Endothelial cell of umbilical vein (primary cell): ENCODE measurements at regions not wholly inside any gene's neighbourhood (a gene's known extent, or its start where the extent isn't known, plus 50 kb on each side); places are given as distances from the start of the nearest gene placed in this dataset.

Source experiments
- BruUV-seq: library from RNA; stranded (reverse); fragments of 400-500 nt; replicated peaks from 2 replicates; lab custom pipeline; 2021; lab: Mats Ljungman, UMichigan
- CTCF ChIA-PET: fragments of 300-600, 350-600 bp; sonication (Branson Sonifier 250); formaldehyde crosslinking; loops from one replicate; lab custom pipeline; 2021; ENCODE audit warnings: antibody characterized with exemption, inconsistent platforms; lab: Charles Lee
- POLR2A ChIA-PET: fragments of 300-600, 350-600 bp; sonication (Branson Sonifier 250); formaldehyde crosslinking; loops from one replicate; lab custom pipeline; 2021; ENCODE audit warnings: antibody characterized with exemption, inconsistent platforms; lab: Charles Lee
- DNase-seq: peaks from one replicate; pipeline ENCODE4 v3.0.0-alpha.2; 2011; ENCODE audit warnings: low read depth, low spot score
- FAIRE-seq: peaks from 2 replicates; lab custom pipeline; 2011; peaks lifted over from hg19 to GRCh38; lab: Jason Lieb, UNC
- H2AFZ ChIP-seq: 2 replicates; pipeline ENCODE4 v1.6.0; 2012; ENCODE audit warnings: low read depth, low read length, control low read depth, inconsistent platforms
- H3K27ac ChIP-seq: 2 replicates; pipeline ENCODE4 v1.5.1; 2011; ENCODE audit warnings: low read depth, mild to moderate bottlenecking, control low read depth, low read length, moderate library complexity; ENCODE audit not compliant: insufficient read depth
- H3K27me3 ChIP-seq, 2 experiments: 2 replicates each; pipeline versions ENCODE4 v1.6.0 to v1.6.1; 2011; ENCODE audit warnings: low read length in 2 of 2, mixed read lengths in 1 of 2; ENCODE audit not compliant: control insufficient read depth in 2 of 2, insufficient read depth in 2 of 2
- H3K36me3 ChIP-seq, 2 experiments: 2 replicates in 1 of 2; 3 replicates in 1 of 2; pipeline ENCODE4 v1.5.1; 2011; ENCODE audit warnings: low read length in 2 of 2, mild to moderate bottlenecking in 1 of 2, moderate library complexity in 1 of 2; ENCODE audit not compliant: control insufficient read depth in 2 of 2, insufficient read depth in 2 of 2; ENCODE audit errors: extremely low read depth in 1 of 2
- H3K4me1 ChIP-seq: 3 replicates; pipeline ENCODE4 v1.5.1; 2011; ENCODE audit warnings: mild to moderate bottlenecking, low read length; ENCODE audit not compliant: control insufficient read depth, insufficient read depth; ENCODE audit errors: extremely low read depth
- H3K4me2 ChIP-seq: 2 replicates; pipeline ENCODE4 v1.6.1; 2011; ENCODE audit warnings: low read length, control low read depth, mixed read lengths; ENCODE audit not compliant: insufficient read depth
- H3K4me3 ChIP-seq, 3 experiments: fragments of 200-600 bp in 1 of 3; sonication (generic), shearing (Covaris generic) in 1 of 3; replicated peaks in 1 of 3; 2 replicates each; pipeline ENCODE4 v1.5.1; 2011 to 2016; ENCODE audit warnings: control low read depth in 3 of 3, low read length in 3 of 3, mild to moderate bottlenecking in 2 of 3, inconsistent platforms in 1 of 3, low read depth in 1 of 3, moderate library complexity in 1 of 3; ENCODE audit not compliant: insufficient read depth in 1 of 3
- H3K79me2 ChIP-seq: 2 replicates; pipeline ENCODE4 v1.6.0; 2012; ENCODE audit warnings: low read length, inconsistent platforms; ENCODE audit not compliant: control insufficient read depth, insufficient read depth
- H3K9ac ChIP-seq: replicated peaks from 2 replicates; pipeline ENCODE3; 2011; ENCODE audit warnings: low read length, control low read depth; ENCODE audit not compliant: insufficient read depth; ENCODE audit errors: extremely low read depth
- H3K9me1 ChIP-seq: replicated peaks from 3 replicates; pipeline ENCODE4 v1.6.0; 2011; ENCODE audit warnings: mild to moderate bottlenecking, low read length; ENCODE audit not compliant: control insufficient read depth, insufficient read depth; ENCODE audit errors: extremely low read depth
- H3K9me3 ChIP-seq: replicated peaks from 2 replicates; pipeline ENCODE4 v1.5.1; 2012; ENCODE audit warnings: low read length, inconsistent platforms; ENCODE audit not compliant: control insufficient read depth, insufficient read depth
- H4K20me1 ChIP-seq: replicated peaks from 2 replicates; pipeline ENCODE3; 2011; ENCODE audit warnings: mild to moderate bottlenecking, low read length; ENCODE audit not compliant: control insufficient read depth, insufficient read depth; ENCODE audit errors: extremely low read depth
- CTCF ChIP-seq, 2 donors: IDR thresholded peaks; 1 replicate in 1 of 2; 2 replicates in 1 of 2; pipeline ENCODE4 v1.5.1; 2011; ENCODE audit warnings: low read length in 2 of 2, mild to moderate bottlenecking in 2 of 2, moderate library complexity in 2 of 2, control low read depth in 1 of 2, inconsistent platforms in 1 of 2, low read depth in 1 of 2; ENCODE audit not compliant: insufficient read depth in 1 of 2; ENCODE audit errors: extremely low read depth in 1 of 2
- EZH2 ChIP-seq: IDR thresholded peaks from 2 replicates; pipeline ENCODE4 v1.6.1; 2012; ENCODE audit warnings: borderline replicate concordance, low read depth, mild to moderate bottlenecking, moderate library complexity, low read length, inconsistent platforms; ENCODE audit not compliant: severe bottlenecking
- FOS ChIP-seq: IDR thresholded peaks from 2 replicates; pipeline ENCODE4 v1.6.1; 2011; ENCODE audit warnings: mild to moderate bottlenecking, low read length, moderate library complexity, borderline replicate concordance; ENCODE audit not compliant: insufficient read depth
- GATA2 ChIP-seq: IDR thresholded peaks from 2 replicates; pipeline ENCODE4 v1.7.0; 2011; ENCODE audit warnings: low read depth, mild to moderate bottlenecking, moderate library complexity, mixed read lengths, low read length; ENCODE audit not compliant: insufficient read length, insufficient read depth
- JUN ChIP-seq: IDR thresholded peaks from 2 replicates; pipeline ENCODE4 v1.6.1; 2011; ENCODE audit warnings: borderline replicate concordance, low read depth; ENCODE audit not compliant: insufficient read length, insufficient read depth
- MYC ChIP-seq: IDR thresholded peaks from one replicate; pipeline ENCODE4 v1.6.1; 2011; ENCODE audit warnings: mild to moderate bottlenecking, low read depth, low read length
- POLR2A ChIP-seq: IDR thresholded peaks from 2 replicates; pipeline ENCODE4 v1.6.1; 2012; ENCODE audit warnings: low read depth, mild to moderate bottlenecking, control low read depth, low read length
- POLR2AphosphoS5 ChIP-seq: IDR thresholded peaks from 2 replicates; pipeline ENCODE4 v1.6.1; 2012; ENCODE audit warnings: low read depth, mild to moderate bottlenecking, control low read depth, low read length, moderate library complexity; ENCODE audit not compliant: insufficient read depth
- dilution Hi-C: fragments of 300-500 bp; cut with MboI; formaldehyde crosslinking; loops from one replicate; pipeline ENCODE4 v1.15.0; 2019; ENCODE audit warnings: low sequenced_read_pairs; ENCODE audit not compliant: extremely low pct_ligation_motif_present
- intact Hi-C: fragments of 100-400 bp; cut with micrococcal nuclease; formaldehyde crosslinking; loops from one replicate; pipeline ENCODE4 v1.10.0; 2022
- TF ChIP-seq, protein P1 (sequence below): IDR thresholded peaks from 2 replicates; pipeline ENCODE4 v1.6.1; 2011; ENCODE audit not compliant: insufficient read depth, insufficient read length

DNA sequence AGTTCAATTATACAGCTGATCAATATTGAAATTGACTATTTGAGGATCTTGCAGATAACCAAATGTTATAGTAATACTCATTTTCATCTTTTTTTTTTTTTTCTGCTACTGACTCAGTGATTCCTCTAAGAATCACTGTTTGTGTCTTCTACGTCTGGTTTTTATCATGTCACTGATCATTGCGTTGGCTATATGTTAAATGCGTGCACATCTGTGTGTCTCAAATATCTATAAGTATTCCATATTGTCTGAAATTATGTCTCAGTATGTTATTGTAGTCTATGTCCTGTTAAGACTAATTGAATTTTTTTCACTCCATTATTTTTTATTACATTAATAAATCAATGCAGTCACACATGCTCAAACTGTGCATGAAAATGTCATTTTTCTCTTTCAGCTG is 200.5 kb downstream of the PCDH20 start:
- dilution Hi-C loops, result no loop called here
- H3K36me3 ChIP-seq, result no peaks in the 10 kb centered on the region

More for the DNA sequence above, 200.5 kb downstream of the PCDH20 start:
- no peak overlapping the region for H3K4me3 ChIP-seq
- intact Hi-C loops, result no loop called here
- BruUV-seq, result no TSS peak
- FAIRE-seq, result no peak
- POLR2A ChIA-PET, result no interaction called here
- no peak for DNase-seq
- CTCF ChIA-PET, result no interaction called here
- no peak overlapping the region for H2AFZ ChIP-seq
- H3K4me1 ChIP-seq, result no peaks in the 10 kb centered on the region
- no peaks in the 10 kb centered on the region for H3K27me3 ChIP-seq
- H3K4me2 ChIP-seq, result no peak overlapping the region
- H4K20me1 ChIP-seq, result no peaks in the 10 kb centered on the region
- H3K9ac ChIP-seq, result no peak overlapping the region
- H3K9me3 ChIP-seq, result no peaks in the 10 kb centered on the region
- no peaks in the 10 kb centered on the region for H3K9me1 ChIP-seq
- H3K79me2 ChIP-seq, result no peaks in the 10 kb centered on the region
- no peak for TF ChIP-seq POLR2AphosphoS5
- TF ChIP-seq MYC, result no peak
- TF ChIP-seq POLR2A, result no peak
- no peak for TF ChIP-seq JUN
- TF ChIP-seq GATA2, result no peak
- no peak for TF ChIP-seq FOS
- TF ChIP-seq, protein P1, sequence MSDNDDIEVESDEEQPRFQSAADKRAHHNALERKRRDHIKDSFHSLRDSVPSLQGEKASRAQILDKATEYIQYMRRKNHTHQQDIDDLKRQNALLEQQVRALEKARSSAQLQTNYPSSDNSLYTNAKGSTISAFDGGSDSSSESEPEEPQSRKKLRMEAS, result no peak
- TF ChIP-seq CTCF (IDR thresholded peaks at IDR 0.05; ENCODE audit: extremely low read depth in 1 of 2, insufficient read depth in 1 of 2, low read depth in 1 of 2, low read length in 2 of 2), result no peak
- TF ChIP-seq EZH2, result no peak
- no peak overlapping the region for H3K27ac ChIP-seq
